ENCODE measurements at regions not wholly inside any gene's neighbourhood (a gene's known extent, or its start where the extent isn't known, plus 50 kb on each side); places are given as distances from the start of the nearest gene placed in this dataset.

DNA sequence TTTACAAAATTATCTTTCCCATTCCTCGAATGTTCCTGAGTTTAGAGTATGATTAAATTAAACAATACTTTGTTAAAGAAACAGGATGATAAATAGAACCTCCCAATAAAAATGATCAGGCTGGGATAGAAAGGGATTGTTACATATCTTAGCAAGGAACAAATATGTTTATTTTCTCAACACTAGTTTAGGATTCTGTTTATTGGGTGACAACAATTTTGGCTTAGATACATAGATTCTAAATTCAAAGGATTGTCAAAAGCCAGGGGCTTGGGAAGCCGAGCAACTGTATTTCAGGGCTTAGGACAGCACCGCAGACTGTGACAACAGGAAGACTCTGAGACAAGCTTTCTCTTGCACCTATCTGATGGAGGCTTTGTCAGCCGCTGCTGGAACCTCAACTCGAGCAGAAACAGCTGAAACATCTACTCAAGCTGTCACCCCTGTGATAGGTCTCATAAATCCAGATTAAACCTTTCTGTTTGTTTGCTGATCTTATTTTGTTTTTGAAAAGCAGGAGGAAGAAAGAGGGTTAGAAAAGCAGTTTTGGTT is 562.8 kb upstream of the ZFHX3 start:
- H3K4me3 Mint-ChIP-seq (ENCODE audit: unreplicated experiment): no peak overlapping the region
- H3K27me3 Mint-ChIP-seq (ENCODE audit: unreplicated experiment): no peaks in the 10 kb centered on the region
- peaks cover 4% of the 10 kb centered on the region for H3K4me1 Mint-ChIP-seq (ENCODE audit: unreplicated experiment)
- no peak overlapping the region for H3K27ac Mint-ChIP-seq (ENCODE audit: unreplicated experiment)
- no peaks in the 10 kb centered on the region for H3K36me3 Mint-ChIP-seq (ENCODE audit: low read depth, unreplicated experiment)
- DNase-seq (ENCODE audit: low spot score): peak; percentile 8
- TF ChIP-seq, protein P1, sequence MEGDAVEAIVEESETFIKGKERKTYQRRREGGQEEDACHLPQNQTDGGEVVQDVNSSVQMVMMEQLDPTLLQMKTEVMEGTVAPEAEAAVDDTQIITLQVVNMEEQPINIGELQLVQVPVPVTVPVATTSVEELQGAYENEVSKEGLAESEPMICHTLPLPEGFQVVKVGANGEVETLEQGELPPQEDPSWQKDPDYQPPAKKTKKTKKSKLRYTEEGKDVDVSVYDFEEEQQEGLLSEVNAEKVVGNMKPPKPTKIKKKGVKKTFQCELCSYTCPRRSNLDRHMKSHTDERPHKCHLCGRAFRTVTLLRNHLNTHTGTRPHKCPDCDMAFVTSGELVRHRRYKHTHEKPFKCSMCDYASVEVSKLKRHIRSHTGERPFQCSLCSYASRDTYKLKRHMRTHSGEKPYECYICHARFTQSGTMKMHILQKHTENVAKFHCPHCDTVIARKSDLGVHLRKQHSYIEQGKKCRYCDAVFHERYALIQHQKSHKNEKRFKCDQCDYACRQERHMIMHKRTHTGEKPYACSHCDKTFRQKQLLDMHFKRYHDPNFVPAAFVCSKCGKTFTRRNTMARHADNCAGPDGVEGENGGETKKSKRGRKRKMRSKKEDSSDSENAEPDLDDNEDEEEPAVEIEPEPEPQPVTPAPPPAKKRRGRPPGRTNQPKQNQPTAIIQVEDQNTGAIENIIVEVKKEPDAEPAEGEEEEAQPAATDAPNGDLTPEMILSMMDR (IDR thresholded peaks at IDR 0.05; ENCODE audit: unreplicated experiment): no peak
- no peaks in the 10 kb centered on the region for H3K9me3 Mint-ChIP-seq (ENCODE audit: unreplicated experiment)

DNA sequence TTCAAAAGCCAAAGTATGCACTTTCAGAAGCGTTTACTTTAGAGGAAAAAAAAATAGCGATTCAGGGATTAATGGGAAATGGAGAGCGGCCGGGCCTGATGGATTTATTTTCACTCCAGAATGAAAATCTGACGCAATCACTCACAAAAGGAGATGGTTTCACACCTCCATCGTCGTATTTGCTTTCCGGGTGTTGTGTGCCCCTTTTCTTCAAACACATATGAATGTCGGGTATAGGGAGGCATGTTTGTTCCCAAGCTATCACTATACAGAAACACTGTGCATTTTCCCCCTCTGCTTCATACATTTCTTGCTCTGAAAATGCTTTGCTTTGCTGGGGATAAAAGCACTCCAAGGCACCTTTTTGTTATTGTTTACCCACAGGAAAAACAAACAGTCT is 562.2 kb upstream of the ZFHX3 start:
- H3K9me3 Mint-ChIP-seq (ENCODE audit: unreplicated experiment): no peaks in the 10 kb centered on the region
- peaks cover 4% of the 10 kb centered on the region for H3K4me1 Mint-ChIP-seq (ENCODE audit: unreplicated experiment)
- H3K36me3 Mint-ChIP-seq (ENCODE audit: low read depth, unreplicated experiment): no peaks in the 10 kb centered on the region
- no peaks in the 10 kb centered on the region for H3K27me3 Mint-ChIP-seq (ENCODE audit: unreplicated experiment)
- H3K4me3 Mint-ChIP-seq (ENCODE audit: unreplicated experiment): no peak overlapping the region
- TF ChIP-seq, protein P1 (IDR thresholded peaks at IDR 0.05; ENCODE audit: unreplicated experiment): no peak
- DNase-seq (ENCODE audit: low spot score): no peak
- H3K27ac Mint-ChIP-seq (ENCODE audit: unreplicated experiment): no peak overlapping the region

DNA sequence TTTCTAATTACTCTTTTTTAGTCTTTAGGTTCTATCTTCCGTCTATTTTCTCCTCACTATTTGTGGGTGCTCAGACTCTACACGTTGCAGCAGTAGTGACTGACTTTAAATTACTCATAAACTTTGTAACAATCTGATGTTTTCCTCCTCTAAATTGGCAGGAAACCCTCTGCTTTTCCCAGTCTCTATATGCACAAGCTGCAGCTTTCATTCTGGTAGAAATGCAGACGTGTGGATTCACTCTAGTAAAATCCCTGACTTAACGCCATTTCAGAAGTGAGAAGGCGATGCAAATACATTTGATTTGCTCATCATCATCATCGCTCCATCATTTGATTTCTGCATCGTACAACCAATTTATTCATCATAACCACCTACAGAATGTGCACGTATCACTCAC is 561.0 kb upstream of the ZFHX3 start:
- no peak for DNase-seq (ENCODE audit: low spot score)
- peaks cover 4% of the 10 kb centered on the region for H3K4me1 Mint-ChIP-seq (ENCODE audit: unreplicated experiment)
- TF ChIP-seq, protein P1 (IDR thresholded peaks at IDR 0.05; ENCODE audit: unreplicated experiment): no peak
- no peaks in the 10 kb centered on the region for H3K9me3 Mint-ChIP-seq (ENCODE audit: unreplicated experiment)
- no peak overlapping the region for H3K4me3 Mint-ChIP-seq (ENCODE audit: unreplicated experiment)
- no peaks in the 10 kb centered on the region for H3K27me3 Mint-ChIP-seq (ENCODE audit: unreplicated experiment)
- no peak overlapping the region for H3K27ac Mint-ChIP-seq (ENCODE audit: unreplicated experiment)
- no peaks in the 10 kb centered on the region for H3K36me3 Mint-ChIP-seq (ENCODE audit: low read depth, unreplicated experiment)

DNA sequence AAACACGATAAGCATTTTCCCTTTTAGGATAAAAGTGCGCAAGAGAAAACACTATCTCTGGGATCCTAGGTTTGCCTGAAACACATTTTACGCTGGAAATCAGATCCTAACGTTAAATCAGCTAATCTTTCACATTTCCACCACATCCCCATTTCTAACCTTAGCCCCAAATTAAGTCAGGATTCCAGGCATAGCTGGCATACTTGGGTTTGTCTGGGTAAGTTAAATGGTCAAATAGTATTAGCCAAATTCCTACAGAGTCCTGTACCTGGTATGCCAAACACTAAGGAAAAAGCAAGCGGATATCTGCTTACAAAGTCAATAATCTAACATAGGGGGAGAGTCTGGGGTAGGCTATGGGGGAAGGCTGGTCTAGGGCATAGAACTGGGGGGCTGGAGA is 557.4 kb upstream of the ZFHX3 start:
- Mint-ChIP-seq H3K9me3 (ENCODE audit: unreplicated experiment) (no peaks in the 10 kb centered on the region), H3K27me3 (ENCODE audit: unreplicated experiment) (no peaks in the 10 kb centered on the region), H3K27ac (ENCODE audit: unreplicated experiment) (no peak overlapping the region), H3K4me3 (ENCODE audit: unreplicated experiment) (no peak overlapping the region), H3K36me3 (ENCODE audit: low read depth, unreplicated experiment) (no peaks in the 10 kb centered on the region), H3K4me1 (ENCODE audit: unreplicated experiment) (no peaks in the 10 kb centered on the region)
- DNase-seq (ENCODE audit: low spot score): no peak
- TF ChIP-seq, protein P1 (IDR thresholded peaks at IDR 0.05; ENCODE audit: unreplicated experiment): no peak

DNA sequence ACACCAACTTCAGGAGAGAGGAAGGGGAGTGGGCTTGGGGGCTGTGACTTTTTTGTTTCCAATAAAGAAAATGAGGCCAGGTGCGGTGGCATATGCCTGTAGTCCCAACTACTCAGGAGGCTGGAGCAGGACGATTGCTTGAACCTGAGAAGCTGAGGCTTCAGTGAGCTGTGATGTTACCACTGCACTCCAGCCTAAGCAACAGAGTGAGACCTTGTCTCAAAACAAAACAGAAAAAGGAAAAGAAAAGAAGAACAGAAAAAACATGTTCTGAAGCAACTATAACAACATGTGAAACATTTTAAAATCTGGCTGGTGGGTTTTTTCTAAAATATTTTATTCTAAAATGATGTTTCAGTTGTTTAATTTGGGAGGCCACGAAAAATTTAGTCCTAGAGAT is 554.0 kb upstream of the ZFHX3 start:
- DNase-seq (ENCODE audit: low spot score): no peak
- TF ChIP-seq, protein P1 (IDR thresholded peaks at IDR 0.05; ENCODE audit: unreplicated experiment): no peak
- no peak overlapping the region for H3K27ac Mint-ChIP-seq (ENCODE audit: unreplicated experiment)
- no peaks in the 10 kb centered on the region for H3K9me3 Mint-ChIP-seq (ENCODE audit: unreplicated experiment)
- H3K4me1 Mint-ChIP-seq (ENCODE audit: unreplicated experiment): no peaks in the 10 kb centered on the region
- H3K27me3 Mint-ChIP-seq (ENCODE audit: unreplicated experiment): no peaks in the 10 kb centered on the region
- H3K4me3 Mint-ChIP-seq (ENCODE audit: unreplicated experiment): no peak overlapping the region
- no peaks in the 10 kb centered on the region for H3K36me3 Mint-ChIP-seq (ENCODE audit: low read depth, unreplicated experiment)
